K562 (cell line): ENCODE measurements at regions not wholly inside any gene's neighbourhood (a gene's known extent, or its start where the extent isn't known, plus 50 kb on each side); places are given as distances from the start of the nearest gene placed in this dataset.

Experiments
- ATAC-seq: fragments of 200-7000 bp; cut with Tn5 transposase; 3 replicates; pipeline ENCODE4 v1.9.1; 2020; ENCODE audit warnings: moderate library complexity
- BruUV-seq: library from RNA; stranded (reverse); fragments of 400-500 nt; replicated peaks from 2 replicates; lab custom pipeline; 2021; lab: Mats Ljungman, UMichigan
- CTCF ChIA-PET: fragments of 300-600 bp; formaldehyde crosslinking; extraction: SDS; loops from one replicate; lab custom pipeline; 2021; ENCODE audit warnings: low intra/inter-chr PET ratio; lab: Yijun Ruan, JAX
- POLR2A ChIA-PET: fragments of 300-600, 350-650 bp; sonication (Branson Sonifier 250); formaldehyde crosslinking; extraction: SDS; loops from one replicate; lab custom pipeline; 2021; ENCODE audit warnings: antibody characterized with exemption, inconsistent platforms; lab: Yijun Ruan, JAX
- DNase-seq, 4 experiments: peaks; one replicate each; pipeline versions ENCODE4 v3.0.0 to v3.0.0-alpha.2; 2011 to 2018; ENCODE audit warnings: low spot score in 3 of 4, mixed read lengths in 3 of 4; ENCODE audit errors: extremely low read depth in 1 of 4
- FAIRE-seq: peaks from 2 replicates; lab custom pipeline; 2011; peaks lifted over from hg19 to GRCh38; lab: Jason Lieb, UNC
- H2AFZ ChIP-seq: 2 replicates; pipeline ENCODE4 v1.6.0; 2011; ENCODE audit warnings: low read depth, low read length, control low read depth, inconsistent platforms
- H3K27ac ChIP-seq: fragments of 200-600 bp; 3 replicates; pipeline ENCODE4 v1.8.0; 2011; ENCODE audit warnings: low read depth, mild to moderate bottlenecking, control low read depth, inconsistent platforms, low read length, moderate library complexity, mixed read lengths; ENCODE audit errors: extremely low read depth
- H3K27me3 ChIP-seq, 2 experiments: fragments of 300-600 bp in 1 of 2; 2 replicates in 1 of 2; 3 replicates in 1 of 2; pipeline versions ENCODE4 v1.6.0 to v1.8.0; 2011; ENCODE audit warnings: inconsistent platforms in 2 of 2, low read length in 2 of 2, mild to moderate bottlenecking in 1 of 2, mixed read lengths in 1 of 2, moderate library complexity in 1 of 2; ENCODE audit not compliant: control insufficient read depth in 2 of 2, insufficient read depth in 2 of 2
- H3K36me3 ChIP-seq: fragments of 300-600 bp; 3 replicates; pipeline ENCODE4 v1.8.0; 2011; ENCODE audit warnings: mild to moderate bottlenecking, low read length, inconsistent platforms; ENCODE audit not compliant: control insufficient read depth, insufficient read depth
- H3K4me1 ChIP-seq, 2 experiments: fragments of 200-600 bp in 1 of 2; replicated peaks in 1 of 2; 2 replicates in 1 of 2; 3 replicates in 1 of 2; pipeline versions ENCODE4 v1.5.1 to v1.8.0; 2011; ENCODE audit warnings: inconsistent platforms in 2 of 2, low read length in 2 of 2, mild to moderate bottlenecking in 1 of 2, mixed read lengths in 1 of 2, moderate library complexity in 1 of 2; ENCODE audit not compliant: control insufficient read depth in 2 of 2, insufficient read depth in 2 of 2
- H3K4me2 ChIP-seq: 2 replicates; pipeline ENCODE4 v1.6.1; 2011; ENCODE audit warnings: low read length, control low read depth, inconsistent platforms, mixed read lengths; ENCODE audit not compliant: insufficient read depth
- H3K4me3 ChIP-seq: fragments of 200-600 bp; sonication (generic), shearing (Covaris generic); 2 replicates; pipeline ENCODE4 v1.5.1; 2016; ENCODE audit warnings: control low read depth, inconsistent platforms
- H3K79me2 ChIP-seq: fragments of 200-600 bp; 3 replicates; pipeline ENCODE4 v1.8.0; 2011; ENCODE audit warnings: low read length, inconsistent platforms; ENCODE audit not compliant: control insufficient read depth, insufficient read depth
- H3K9ac ChIP-seq, 2 experiments: 2 replicates each; pipeline versions ENCODE4 v1.6.0 to v1.6.1; 2011; ENCODE audit warnings: low read depth in 2 of 2, low read length in 2 of 2, control low read depth in 1 of 2, inconsistent platforms in 1 of 2, mild to moderate bottlenecking in 1 of 2, mixed read lengths in 1 of 2; ENCODE audit not compliant: insufficient read depth in 1 of 2
- H3K9me1 ChIP-seq: one replicate; pipeline ENCODE4 v1.6.0; 2011; ENCODE audit warnings: inconsistent platforms, mild to moderate bottlenecking, low read length, moderate library complexity; ENCODE audit not compliant: control insufficient read depth, insufficient read depth
- H3K9me3 ChIP-seq: replicated peaks from 2 replicates; pipeline ENCODE4 v1.5.1; 2011; ENCODE audit warnings: low read depth, low read length, inconsistent platforms; ENCODE audit not compliant: control insufficient read depth, insufficient read depth
- H4K20me1 ChIP-seq: replicated peaks from 2 replicates; pipeline ENCODE4 v1.6.1; 2011; ENCODE audit warnings: low read length, inconsistent platforms, mixed read lengths; ENCODE audit not compliant: control insufficient read depth, insufficient read depth
- ATF1 ChIP-seq, 2 experiments: fragments of 450-650 bp in 1 of 2; IDR thresholded peaks; 2 replicates each; pipeline ENCODE4 v1.6.1; 2016; ENCODE audit warnings: missing compliant biosample characterization in 1 of 2, missing genetic modification characterization in 1 of 2
- PKNOX1 ChIP-seq: fragments of 450-650 bp; IDR thresholded peaks from 2 replicates; pipeline ENCODE4 v1.6.1; 2016
- POU5F1 ChIP-seq: fragments of 150-350 bp; IDR thresholded peaks from 2 replicates; pipeline ENCODE4 v1.6.1; 2014; ENCODE audit warnings: borderline replicate concordance, low read length, low read depth, mild to moderate bottlenecking; ENCODE audit not compliant: partially characterized antibody
- WGBS: fragments of 100-300 bp; shearing (Covaris generic); methylation state at CpG from one replicate; pipeline ENCODE4 v1.1.6; 2016; ENCODE audit warnings: low coverage, mixed read lengths; ENCODE audit not compliant: insufficient coverage; ENCODE audit errors: missing lambda C conversion rate; 5-methylcytosine and 5-hydroxymethylcytosine counted together
- in situ Hi-C: fragments of 300-500 bp; cut with MboI; formaldehyde crosslinking; loops from 4 replicates; pipeline ENCODE4 v1.15.0; 2018; ENCODE audit warnings: inconsistent platforms, mixed read lengths
- intact Hi-C: fragments of 100-400 bp; cut with micrococcal nuclease; formaldehyde crosslinking; loops from 2 replicates; pipeline ENCODE4 v1.14.2; 2022

- no peak for FAIRE-seq
- 4% methylated on average over 3 of the region's 3 CpGs for WGBS
- TF ChIP-seq PKNOX1 (no peak), ATF1 (CRISPR knock-in tag; IDR thresholded peaks at IDR 0.05) (no peak), ATF1 (tag; IDR thresholded peaks at IDR 0.05) (no peak), POU5F1 (no peak)
- intact Hi-C loops (no loop called here), in situ Hi-C loops (no loop called here)
- no peak overlapping the region for H3K4me2 ChIP-seq
- no peak overlapping the region for H3K9ac ChIP-seq
- H3K4me1 ChIP-seq = no peaks in the 10 kb centered on the region
- ATAC-seq = no peak
- H3K9me3 ChIP-seq = no peaks in the 10 kb centered on the region
- no TSS peak for BruUV-seq
- H4K20me1 ChIP-seq = no peaks in the 10 kb centered on the region
- no peak overlapping the region for H3K27ac ChIP-seq
- no peaks in the 10 kb centered on the region for H3K36me3 ChIP-seq
- no peak for DNase-seq
- H3K4me3 ChIP-seq = no peak overlapping the region
- ChIA-PET POLR2A (interaction anchor here (0.6 kb wide), 1 partner anchor 546 kb away, joined by 3 read pairs; no protein-coding TSS in a partner anchor), CTCF (no interaction called here)
- no peak overlapping the region for H2AFZ ChIP-seq
- no peaks in the 10 kb centered on the region for H3K79me2 ChIP-seq
- H3K27me3 ChIP-seq = no peaks in the 10 kb centered on the region
- no peaks in the 10 kb centered on the region for H3K9me1 ChIP-seq
These were observed 666.7 kb downstream of the UTRN start for GRCh38 chr6:144951730-144952437.
